H1 (cell line): ENCODE measurements at regions not wholly inside any gene's neighbourhood (a gene's known extent, or its start where the extent isn't known, plus 50 kb on each side); places are given as distances from the start of the nearest gene placed in this dataset.

ENCODE experiments used
- CTCF ChIA-PET: fragments of 300-600 bp; sonication (Branson Sonifier 250); formaldehyde crosslinking; loops from one replicate; lab custom pipeline; 2021; ENCODE audit not compliant: partially characterized antibody; lab: Charles Lee
- POLR2A ChIA-PET: fragments of 300-600 bp; sonication (Branson Sonifier 250); formaldehyde crosslinking; loops from one replicate; lab custom pipeline; 2021; ENCODE audit warnings: inconsistent platforms; ENCODE audit not compliant: partially characterized antibody; lab: Charles Lee
- DNase-seq, 2 experiments: peaks; one replicate each; pipeline versions ENCODE4 v3.0.0 to v3.0.0-alpha.2; 2010 to 2022; ENCODE audit warnings: low spot score in 2 of 2, low read depth in 1 of 2, mixed read lengths in 1 of 2
- FAIRE-seq: peaks from 2 replicates; lab custom pipeline; 2011; peaks lifted over from hg19 to GRCh38; lab: Jason Lieb, UNC
- H2AFZ ChIP-seq: 2 replicates; pipeline ENCODE4 v1.8.1; 2012; ENCODE audit warnings: low read length, inconsistent platforms
- H2AK5ac ChIP-seq: 2 replicates; pipeline ENCODE4 v1.6.1; 2013; ENCODE audit warnings: low read depth, low read length
- H2BK120ac ChIP-seq: replicated peaks from 2 replicates; pipeline ENCODE3; 2013; ENCODE audit warnings: low read depth, low read length, inconsistent platforms
- H2BK12ac ChIP-seq: 2 replicates; pipeline ENCODE4 v1.6.1; 2013; ENCODE audit warnings: low read depth, low read length
- H2BK15ac ChIP-seq: 2 replicates; pipeline ENCODE4 v1.6.1; 2013; ENCODE audit warnings: low read length
- H2BK20ac ChIP-seq: 2 replicates; pipeline ENCODE4 v1.6.1; 2013; ENCODE audit warnings: low read length
- H2BK5ac ChIP-seq: 2 replicates; pipeline ENCODE4 v1.6.1; 2013; ENCODE audit warnings: low read depth, low read length
- H3K14ac ChIP-seq: 2 replicates; pipeline ENCODE4 v1.6.1; 2013; ENCODE audit warnings: inconsistent platforms; ENCODE audit not compliant: insufficient read length
- H3K18ac ChIP-seq: 2 replicates; pipeline ENCODE4 v1.6.1; 2013; ENCODE audit warnings: low read length; ENCODE audit errors: extremely low read depth
- H3K23ac ChIP-seq: 2 replicates; pipeline ENCODE4 v1.6.1; 2013; ENCODE audit warnings: inconsistent platforms; ENCODE audit not compliant: insufficient read length
- H3K23me2 ChIP-seq: 2 replicates; pipeline ENCODE4 v1.6.1; 2013; ENCODE audit warnings: low read depth, low read length
- H3K27ac ChIP-seq: 2 replicates; pipeline ENCODE4 v1.6.1; 2011; ENCODE audit warnings: low read depth, low read length, inconsistent platforms
- H3K27me3 ChIP-seq, 4 experiments: replicated peaks in 1 of 4; 1 replicate in 1 of 4; 2 replicates in 3 of 4; pipeline versions ENCODE4 v1.6.1 to v1.8.1; 2011 to 2013; ENCODE audit warnings: low read length in 3 of 4, mild to moderate bottlenecking in 3 of 4, inconsistent platforms in 2 of 4, mixed read lengths in 2 of 4, moderate library complexity in 1 of 4; ENCODE audit not compliant: control insufficient read depth in 3 of 4, insufficient read depth in 3 of 4; ENCODE audit errors: extremely low read depth in 1 of 4
- H3K36me3 ChIP-seq, 4 experiments: 2 replicates each; pipeline versions ENCODE4 v1.6.1 to v1.8.1; 2011 to 2013; ENCODE audit warnings: mild to moderate bottlenecking in 4 of 4, low read length in 3 of 4, moderate library complexity in 2 of 4, control low read depth in 1 of 4, inconsistent platforms in 1 of 4; ENCODE audit not compliant: insufficient read depth in 4 of 4, control insufficient read depth in 2 of 4
- H3K4ac ChIP-seq: replicated peaks from 2 replicates; pipeline ENCODE3; 2013; ENCODE audit warnings: low read length, low read depth, mixed read lengths, inconsistent platforms; ENCODE audit not compliant: insufficient read length
- H3K4me1 ChIP-seq, 4 experiments: replicated peaks in 1 of 4; 1 replicate in 1 of 4; 2 replicates in 3 of 4; pipeline versions ENCODE4 v1.6.1 to v1.8.1; 2011 to 2013; ENCODE audit warnings: low read length in 3 of 4, inconsistent platforms in 2 of 4, mixed read lengths in 1 of 4; ENCODE audit not compliant: insufficient read depth in 4 of 4, control insufficient read depth in 3 of 4
- H3K4me2 ChIP-seq, 2 experiments: 2 replicates each; pipeline versions ENCODE4 v1.6.1 to v1.8.1; 2011 to 2013; ENCODE audit warnings: low read depth in 2 of 2, low read length in 2 of 2, control low read depth in 1 of 2, inconsistent platforms in 1 of 2, mild to moderate bottlenecking in 1 of 2; ENCODE audit not compliant: insufficient read depth in 1 of 2
- H3K4me3 ChIP-seq, 4 experiments: fragments of 200-600, 300-600 bp in 1 of 4; sonication (generic), shearing (Covaris generic), sonication (Bioruptor Twin) in 1 of 4; 2 replicates each; pipeline versions ENCODE4 v1.5.1 to v1.8.1; 2011 to 2016; ENCODE audit warnings: low read length in 4 of 4, low read depth in 3 of 4, control low read depth in 2 of 4, inconsistent platforms in 2 of 4, mild to moderate bottlenecking in 2 of 4, mixed read lengths in 1 of 4, moderate library complexity in 1 of 4; ENCODE audit not compliant: insufficient read depth in 2 of 4; ENCODE audit errors: extremely low read depth in 1 of 4
- H3K56ac ChIP-seq: replicated peaks from 2 replicates; pipeline ENCODE3; 2013; ENCODE audit warnings: low read depth, mild to moderate bottlenecking, mixed read lengths, low read length, inconsistent platforms; ENCODE audit not compliant: insufficient read length
- H3K79me1 ChIP-seq: 2 replicates; pipeline ENCODE4 v1.6.1; 2013; ENCODE audit warnings: low read depth, low read length, control low read depth
- H3K79me2 ChIP-seq, 2 experiments: 2 replicates each; pipeline versions ENCODE4 v1.6.1 to v1.8.1; 2012 to 2013; ENCODE audit warnings: low read length in 2 of 2, mild to moderate bottlenecking in 2 of 2, inconsistent platforms in 1 of 2; ENCODE audit not compliant: insufficient read depth in 2 of 2, control insufficient read depth in 1 of 2
- H3K9ac ChIP-seq, 4 experiments: replicated peaks in 1 of 4; 1 replicate in 1 of 4; 2 replicates in 3 of 4; pipeline versions ENCODE4 v1.6.1 to v1.8.1; 2011 to 2013; ENCODE audit warnings: low read depth in 3 of 4, low read length in 3 of 4, control low read depth in 2 of 4, mild to moderate bottlenecking in 2 of 4, moderate library complexity in 2 of 4, inconsistent platforms in 1 of 4; ENCODE audit errors: extremely low read depth in 1 of 4
- H3K9me3 ChIP-seq, 2 experiments: 2 replicates each; pipeline versions ENCODE4 v1.6.1 to v1.8.1; 2012 to 2013; ENCODE audit warnings: mild to moderate bottlenecking in 2 of 2, moderate library complexity in 2 of 2, control low read depth in 1 of 2, inconsistent platforms in 1 of 2, low read depth in 1 of 2, low read length in 1 of 2, mixed read lengths in 1 of 2; ENCODE audit not compliant: insufficient read depth in 2 of 2
- H4K20me1 ChIP-seq, 2 experiments: replicated peaks in 1 of 2; 2 replicates each; pipeline versions ENCODE3 to v1.8.1; 2011 to 2013; ENCODE audit warnings: inconsistent platforms in 2 of 2, low read length in 2 of 2, mild to moderate bottlenecking in 1 of 2; ENCODE audit not compliant: insufficient read depth in 2 of 2, control insufficient read depth in 1 of 2
- H4K5ac ChIP-seq: 2 replicates; pipeline ENCODE4 v1.6.1; 2013; ENCODE audit warnings: low read length, low read depth, mixed read lengths, inconsistent platforms; ENCODE audit not compliant: insufficient read length
- H4K8ac ChIP-seq: 2 replicates; pipeline ENCODE4 v1.8.0; 2013; ENCODE audit warnings: mild to moderate bottlenecking, moderate library complexity, low read length, inconsistent platforms; ENCODE audit not compliant: insufficient read depth; ENCODE audit errors: extremely low read depth
- H4K91ac ChIP-seq: replicated peaks from 2 replicates; pipeline ENCODE3; 2013; ENCODE audit warnings: low read length, mixed read lengths, inconsistent platforms; ENCODE audit not compliant: insufficient read length
- CEBPB ChIP-seq: IDR thresholded peaks from 2 replicates; pipeline ENCODE4 v1.6.1; 2012; ENCODE audit warnings: low read depth, low read length
- CHD1 ChIP-seq: IDR thresholded peaks from 2 replicates; pipeline ENCODE4 v1.6.1; 2012; ENCODE audit warnings: low read depth, low read length, improper control_type of control experiment
- EGR1 ChIP-seq: IDR thresholded peaks from 2 replicates; pipeline ENCODE4 v1.6.1; 2011; ENCODE audit warnings: low read depth, low read length, borderline replicate concordance
- FOSL1 ChIP-seq: IDR thresholded peaks from 2 replicates; pipeline ENCODE4 v1.6.1; 2011; ENCODE audit warnings: mild to moderate bottlenecking, low read depth, low read length, moderate library complexity; ENCODE audit not compliant: insufficient read depth
- HDAC2 ChIP-seq, 2 experiments: fragments of 300-600 bp in 1 of 2; sonication (generic) in 1 of 2; IDR thresholded peaks; 2 replicates each; pipeline ENCODE4 v1.6.1; 2011 to 2012; ENCODE audit warnings: low read depth in 2 of 2, low read length in 2 of 2, mild to moderate bottlenecking in 2 of 2, moderate library complexity in 2 of 2, borderline replicate concordance in 1 of 2, inconsistent platforms in 1 of 2
- JUND ChIP-seq: IDR thresholded peaks from 2 replicates; pipeline ENCODE4 v1.6.1; 2011; ENCODE audit warnings: mild to moderate bottlenecking, improper control_type of control experiment, low read length
- NRF1 ChIP-seq: IDR thresholded peaks from 2 replicates; pipeline ENCODE4 v1.6.1; 2011; ENCODE audit warnings: mild to moderate bottlenecking, low read depth, low read length, improper control_type of control experiment
- POLR2AphosphoS5 ChIP-seq: IDR thresholded peaks from 2 replicates; pipeline ENCODE4 v1.6.1; 2011; ENCODE audit warnings: low read depth, low read length
- RAD21 ChIP-seq, 2 experiments: IDR thresholded peaks in 1 of 2; conservative IDR thresholded peaks in 1 of 2; 2 replicates each; pipeline ENCODE4 v1.6.1; 2011; ENCODE audit warnings: low read depth in 2 of 2, low read length in 2 of 2, improper control_type of control experiment in 1 of 2, inconsistent platforms in 1 of 2, mild to moderate bottlenecking in 1 of 2, moderate library complexity in 1 of 2
- SAP30 ChIP-seq: fragments of 300-600 bp; sonication (generic); IDR thresholded peaks from 2 replicates; pipeline ENCODE4 v1.7.1; 2012; ENCODE audit warnings: low read length, moderate library complexity, mild to moderate bottlenecking, inconsistent platforms; ENCODE audit not compliant: insufficient read depth, insufficient replicate concordance
- SP1 ChIP-seq: IDR thresholded peaks from 2 replicates; pipeline ENCODE4 v1.6.1; 2011; ENCODE audit warnings: low read depth, low read length
- SUZ12 ChIP-seq: fragments of 200-600 bp; sonication (generic); IDR thresholded peaks from 2 replicates; pipeline ENCODE4 v1.6.1; 2012; ENCODE audit warnings: mild to moderate bottlenecking, inconsistent platforms, low read length, moderate library complexity, mixed read lengths
- ZNF274 ChIP-seq: IDR thresholded peaks from 2 replicates; pipeline ENCODE4 v1.7.0; 2012; ENCODE audit warnings: low read length, borderline replicate concordance; ENCODE audit errors: extremely low read depth
- WGBS, 2 experiments: shearing (Covaris generic) in 1 of 2; methylation state at CpG; one replicate each; pipeline versions ENCODE4 v1.1.6 to v1.1.7; 2013 to 2015; ENCODE audit warnings: low lambda C conversion rate in 2 of 2, mixed read lengths in 2 of 2, inconsistent platforms in 1 of 2, low coverage in 1 of 2, missing lambda C conversion rate in 1 of 2; ENCODE audit not compliant: insufficient replicate concordance in 2 of 2, insufficient coverage in 1 of 2, insufficient read length in 1 of 2; ENCODE audit errors: extremely low coverage in 1 of 2, missing lambda C conversion rate in 1 of 2; 5-methylcytosine and 5-hydroxymethylcytosine counted together

GRCh38 chr13:107738004-107738403 is 477.3 kb downstream of the LIG4 start:
- H3K4me1 ChIP-seq, result peaks cover 0 to 4% (median 0%) of the 10 kb centered on the region in 4 experiments; a peak in 2 of 7 replicates
- H4K8ac ChIP-seq, result no peak overlapping the region
- no peak overlapping the region for H3K9ac ChIP-seq
- H3K79me1 ChIP-seq, result no peaks in the 10 kb centered on the region; the same call in 1 of the 2 replicates
- ChIA-PET POLR2A (no interaction called here), CTCF (interaction anchor here (1.4 kb wide), 1 partner anchor 58 kb away, joined by 4 read pairs; no protein-coding TSS in a partner anchor)
- H2BK5ac ChIP-seq, result no peak overlapping the region
- 92% methylated on average over 4 of the region's 4 CpGs; no CpG with 5 or more reads in 1 of the 2 experiments for WGBS, 2 experiments
- H3K14ac ChIP-seq, result no peak overlapping the region
- no peak overlapping the region for H2BK15ac ChIP-seq
- FAIRE-seq, result no peak
- no peaks in the 10 kb centered on the region for H4K20me1 ChIP-seq
- no peak overlapping the region for H2BK120ac ChIP-seq
- H2BK20ac ChIP-seq, result no peak overlapping the region
- no peak overlapping the region for H3K4ac ChIP-seq
- H3K27me3 ChIP-seq, result no peaks in the 10 kb centered on the region
- no peak overlapping the region for H3K18ac ChIP-seq
- H3K27ac ChIP-seq, result no peak overlapping the region
- DNase-seq, result no peak
- H2BK12ac ChIP-seq, result no peak overlapping the region
- H3K56ac ChIP-seq, result no peak overlapping the region
- no peak overlapping the region for H3K23ac ChIP-seq
- no peaks in the 10 kb centered on the region for H3K9me3 ChIP-seq
- H3K36me3 ChIP-seq, result no peaks in the 10 kb centered on the region
- no peaks in the 10 kb centered on the region for H3K79me2 ChIP-seq
- no peak overlapping the region for H2AK5ac ChIP-seq
- H4K5ac ChIP-seq, result no peak overlapping the region
- no peak overlapping the region for H3K4me2 ChIP-seq
- H3K4me3 ChIP-seq, result no peak overlapping the region
- H2AFZ ChIP-seq, result no peak overlapping the region
- no peaks in the 10 kb centered on the region for H3K23me2 ChIP-seq
- no peak overlapping the region for H4K91ac ChIP-seq
- TF ChIP-seq SP1 (no peak), HDAC2 (IDR thresholded peaks at IDR 0.05; ENCODE audit: borderline replicate concordance in 1 of 2, low read depth in 2 of 2, low read length in 2 of 2) (no peak), SAP30 (no peak), RAD21 (IDR thresholded peaks at IDR 0.05 in 1 of 2, conservative IDR thresholded peaks at IDR 0.05 in 1 of 2; ENCODE audit: low read depth in 2 of 2, low read length in 2 of 2) (no peak), EGR1 (no peak), POLR2AphosphoS5 (no peak), CEBPB (no peak), FOSL1 (no peak), NRF1 (no peak), SUZ12 (no peak), ZNF274 (no peak), CHD1 (no peak), JUND (no peak)
